GM12865 (cell line): ENCODE measurements at regions not wholly inside any gene's neighbourhood (a gene's known extent, or its start where the extent isn't known, plus 50 kb on each side); places are given as distances from the start of the nearest gene placed in this dataset.

ENCODE experiments used
- DNase-seq: peaks from one replicate; pipeline ENCODE4 v3.0.0; 2010; ENCODE audit warnings: low read depth
- H3K4me3 ChIP-seq: 2 replicates; pipeline ENCODE4 v1.5.1; 2011; ENCODE audit warnings: mild to moderate bottlenecking, low read depth, low read length, control low read depth
- TF ChIP-seq, protein P1 (sequence below): IDR thresholded peaks from 2 replicates; pipeline ENCODE4 v1.5.1; 2011; ENCODE audit warnings: low read length, control low read depth, low read depth, inconsistent platforms; ENCODE audit not compliant: insufficient read depth; ENCODE audit errors: missing control alignments

DNA sequence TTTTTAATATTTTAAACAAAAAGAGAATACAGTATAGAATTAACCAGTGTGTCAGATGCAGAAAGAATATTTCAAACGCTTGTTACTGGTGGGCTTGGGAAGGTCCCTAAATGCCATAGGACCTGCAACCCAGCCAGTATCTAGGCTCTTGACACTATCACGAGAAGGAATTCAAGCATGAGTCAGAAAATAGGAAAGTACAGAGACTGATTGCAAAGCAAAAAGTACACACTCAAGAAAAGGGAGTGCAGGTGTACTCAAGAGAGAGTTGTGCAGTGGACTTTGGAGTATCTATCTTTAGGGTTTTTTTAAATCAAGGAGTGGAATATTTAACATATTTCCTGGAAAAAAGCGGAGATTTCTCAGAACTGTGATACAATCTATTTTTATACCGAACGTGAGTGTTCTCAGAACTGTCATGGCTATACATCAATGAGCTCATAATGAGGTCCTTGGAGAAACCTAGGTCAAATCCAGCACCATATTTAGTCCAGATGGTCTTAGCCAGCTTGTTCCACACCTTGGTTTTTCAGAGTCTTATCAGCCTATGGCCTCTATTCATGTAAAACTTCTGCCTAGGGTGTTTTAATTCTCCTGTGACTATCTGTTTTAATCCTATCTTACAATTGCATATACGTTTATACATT is 291.8 kb upstream of the FAT4 start:
- no peak for DNase-seq
- TF ChIP-seq, protein P1, sequence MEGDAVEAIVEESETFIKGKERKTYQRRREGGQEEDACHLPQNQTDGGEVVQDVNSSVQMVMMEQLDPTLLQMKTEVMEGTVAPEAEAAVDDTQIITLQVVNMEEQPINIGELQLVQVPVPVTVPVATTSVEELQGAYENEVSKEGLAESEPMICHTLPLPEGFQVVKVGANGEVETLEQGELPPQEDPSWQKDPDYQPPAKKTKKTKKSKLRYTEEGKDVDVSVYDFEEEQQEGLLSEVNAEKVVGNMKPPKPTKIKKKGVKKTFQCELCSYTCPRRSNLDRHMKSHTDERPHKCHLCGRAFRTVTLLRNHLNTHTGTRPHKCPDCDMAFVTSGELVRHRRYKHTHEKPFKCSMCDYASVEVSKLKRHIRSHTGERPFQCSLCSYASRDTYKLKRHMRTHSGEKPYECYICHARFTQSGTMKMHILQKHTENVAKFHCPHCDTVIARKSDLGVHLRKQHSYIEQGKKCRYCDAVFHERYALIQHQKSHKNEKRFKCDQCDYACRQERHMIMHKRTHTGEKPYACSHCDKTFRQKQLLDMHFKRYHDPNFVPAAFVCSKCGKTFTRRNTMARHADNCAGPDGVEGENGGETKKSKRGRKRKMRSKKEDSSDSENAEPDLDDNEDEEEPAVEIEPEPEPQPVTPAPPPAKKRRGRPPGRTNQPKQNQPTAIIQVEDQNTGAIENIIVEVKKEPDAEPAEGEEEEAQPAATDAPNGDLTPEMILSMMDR: no peak
- H3K4me3 ChIP-seq: no peak overlapping the region

DNA sequence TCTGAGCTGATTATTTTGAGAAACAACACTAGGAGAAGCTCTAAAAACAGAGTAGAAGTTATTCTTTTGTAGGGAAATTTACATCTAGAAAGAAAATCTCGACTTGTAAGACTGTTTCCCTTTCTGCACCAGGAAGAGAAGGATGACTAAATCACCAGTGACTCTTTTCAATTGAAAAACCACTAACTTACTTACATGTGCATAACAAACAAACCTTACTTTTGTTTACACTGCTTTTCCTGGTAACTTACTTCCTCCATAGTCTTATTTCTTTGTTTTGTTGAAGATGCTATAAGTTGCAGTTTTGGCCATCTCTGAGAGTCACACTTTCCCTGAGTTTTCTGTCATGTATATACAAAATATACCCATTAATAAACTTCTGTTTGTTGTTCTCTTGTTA is 293.6 kb upstream of the FAT4 start:
- TF ChIP-seq, protein P1: no peak
- H3K4me3 ChIP-seq: no peak overlapping the region

DNA sequence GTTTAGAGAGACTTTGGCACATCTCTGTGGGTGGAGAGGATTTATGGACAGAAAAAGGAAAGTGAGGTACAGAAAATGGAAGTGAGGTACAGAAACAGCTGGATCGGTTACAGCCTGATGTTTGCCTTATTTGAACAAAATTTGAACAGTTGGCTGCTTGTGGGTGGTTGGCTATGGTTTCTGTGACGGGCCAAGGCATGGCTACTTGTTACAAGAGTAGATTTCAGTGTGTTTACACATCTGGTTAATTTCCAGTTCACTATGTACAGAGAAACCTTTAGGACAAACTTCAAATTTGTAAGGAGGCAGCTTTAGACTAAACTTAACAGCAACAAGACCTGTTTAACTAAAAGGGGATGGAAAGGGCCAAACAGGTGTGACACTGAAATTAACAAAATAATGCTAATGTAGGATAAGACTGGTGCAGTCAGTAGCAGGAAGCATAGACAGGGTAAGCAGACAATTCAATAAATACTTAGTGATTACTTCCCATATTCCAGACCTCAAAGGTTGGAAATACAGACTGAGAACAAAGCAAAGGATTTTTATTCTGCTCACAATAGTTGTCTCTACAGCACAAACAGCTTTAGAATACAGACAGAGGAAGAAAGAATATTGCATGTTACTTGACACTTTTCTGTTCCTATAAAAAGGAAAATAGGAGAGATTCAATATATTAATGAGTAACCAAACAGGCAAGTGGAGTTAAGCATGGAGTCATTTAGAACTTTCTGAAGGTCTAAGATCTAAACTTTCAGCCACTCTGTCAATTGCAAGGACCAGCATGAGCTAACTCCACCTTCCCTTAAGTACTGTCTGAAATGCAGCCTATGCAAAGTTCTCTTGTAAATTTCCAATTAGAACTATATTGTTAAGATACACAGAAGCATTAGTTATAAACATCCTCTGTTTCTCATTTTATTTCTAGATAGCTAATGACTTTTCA is 294.4 kb upstream of the FAT4 start:
- TF ChIP-seq, protein P1: no peak
- no peak for DNase-seq
- H3K4me3 ChIP-seq: no peak overlapping the region

More for the DNA sequence above, 293.6 kb upstream of the FAT4 start:
- no peak for DNase-seq

DNA sequence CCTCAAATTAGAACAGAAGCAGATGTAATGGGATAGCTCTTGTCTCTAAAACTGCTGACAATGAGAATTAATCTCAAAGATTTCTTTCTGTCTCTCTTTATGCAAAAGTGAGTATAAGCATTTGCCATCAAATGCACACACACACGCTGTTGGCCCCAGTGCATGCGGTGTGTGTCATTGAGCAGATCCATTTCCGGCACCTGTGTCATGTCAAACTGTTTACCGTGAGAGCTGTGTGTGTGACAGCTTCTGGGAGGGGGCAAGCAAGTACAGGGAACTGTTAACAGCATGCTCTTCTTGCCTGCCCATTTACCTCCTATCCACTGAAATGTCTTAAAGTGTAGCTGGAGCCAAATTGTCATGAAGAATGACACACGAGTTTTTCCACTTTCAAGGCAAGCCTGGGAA is 297.9 kb upstream of the FAT4 start:
- DNase-seq: peak; percentile 2
- H3K4me3 ChIP-seq: no peak overlapping the region
- TF ChIP-seq, protein P1: no peak

DNA sequence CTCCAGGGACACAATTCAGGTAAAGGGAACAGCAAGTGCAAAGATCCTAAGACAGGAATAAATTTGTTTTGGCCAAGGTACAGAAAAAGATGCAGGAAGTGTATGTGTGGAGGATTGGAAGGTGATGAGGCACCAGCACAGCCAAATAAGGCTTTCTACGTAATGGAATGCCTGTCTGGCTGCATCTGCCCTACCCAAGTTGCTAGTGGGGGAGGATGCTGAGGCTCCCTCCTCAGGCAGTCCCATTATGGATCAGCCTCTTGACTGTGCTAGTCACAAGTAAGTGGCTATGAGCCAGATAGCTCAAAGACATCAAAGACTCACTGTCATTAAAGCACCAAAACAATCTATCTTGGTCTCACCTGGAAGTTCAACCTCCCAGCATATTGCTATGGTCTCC is 300.9 kb upstream of the FAT4 start:
- no peak overlapping the region for H3K4me3 ChIP-seq
- TF ChIP-seq, protein P1: no peak
- no peak for DNase-seq

DNA sequence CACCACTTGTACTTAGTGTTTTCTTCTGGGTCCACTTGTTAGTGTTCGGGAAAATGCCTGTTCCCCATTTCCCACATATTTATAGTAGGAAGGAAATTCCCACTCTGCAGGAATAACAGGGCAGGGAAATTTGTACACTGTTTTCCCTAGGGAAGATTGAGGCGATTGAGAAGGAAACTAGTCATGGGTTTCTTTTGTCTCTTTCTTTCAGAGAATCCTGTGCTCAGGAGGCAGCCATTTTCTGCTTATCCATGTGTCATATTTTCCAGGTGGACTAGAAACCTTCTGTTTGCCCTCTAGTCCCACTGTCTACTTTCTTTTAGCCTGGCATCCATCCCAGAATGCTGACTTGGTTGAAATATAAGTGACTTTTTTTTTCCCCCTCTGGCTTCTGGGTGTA is 299.1 kb upstream of the ANKRD50 start:
- DNase-seq: no peak
- TF ChIP-seq, protein P1: no peak
- no peak overlapping the region for H3K4me3 ChIP-seq
